NCI-H524 treated with DMSO at 0.1 percent for 48 hours (cell line): ENCODE measurements at regions not wholly inside any gene's neighbourhood (a gene's known extent, or its start where the extent isn't known, plus 50 kb on each side); places are given as distances from the start of the nearest gene placed in this dataset.

Experiments
- DNase-seq: peaks from one replicate; lab custom pipeline; 2025; lab: John Stamatoyannopoulos, UW

- DNase-seq = no peak
Observed at GRCh38 chr13:103133556-103133955, 67.3 kb upstream of the SLC10A2 start.

- DNase-seq = no peak
Observed at GRCh38 chr13:103130681-103131210, 64.5 kb upstream of the SLC10A2 start.

- DNase-seq = no peak
Observed at GRCh38 chr13:103130146-103130545, 63.9 kb upstream of the SLC10A2 start.
